K562 (cell line): ENCODE measurements at regions not wholly inside any gene's neighbourhood (a gene's known extent, or its start where the extent isn't known, plus 50 kb on each side); places are given as distances from the start of the nearest gene placed in this dataset.

Experiments
- ATF7 ChIP-seq: fragments of 450-650 bp; IDR thresholded peaks from 2 replicates; pipeline ENCODE4 v1.7.1; 2014; ENCODE audit warnings: mild to moderate bottlenecking, moderate library complexity
- CTCF ChIP-seq, 3 experiments: IDR thresholded peaks in 2 of 3; conservative IDR thresholded peaks in 1 of 3; 2 replicates each; pipeline ENCODE4 v1.5.1; 2011 to 2012; ENCODE audit warnings: low read length in 3 of 3, mild to moderate bottlenecking in 3 of 3, control low read depth in 2 of 3, improper control_type of control experiment in 1 of 3, inconsistent platforms in 1 of 3, low read depth in 1 of 3, mixed read lengths in 1 of 3, moderate library complexity in 1 of 3; ENCODE audit not compliant: insufficient read depth in 2 of 3
- EP400 ChIP-seq: fragments of 450-650 bp; IDR thresholded peaks from 2 replicates; pipeline ENCODE4 v1.6.1; 2017; ENCODE audit warnings: antibody characterized with exemption, mild to moderate bottlenecking, moderate library complexity
- HINFP ChIP-seq: fragments of 450-650 bp; conservative IDR thresholded peaks from 2 replicates; pipeline ENCODE4 v1.6.1; 2016; ENCODE audit warnings: missing genetic modification characterization, low read depth, mild to moderate bottlenecking, control low read depth, missing compliant biosample characterization
- HMGN3 ChIP-seq: IDR thresholded peaks from 2 replicates; pipeline ENCODE4 v1.6.1; 2011; ENCODE audit warnings: borderline replicate concordance, low read depth, mild to moderate bottlenecking, mixed read lengths, low read length; ENCODE audit not compliant: insufficient read length; ENCODE audit errors: extremely low read depth
- HOXB6 ChIP-seq: fragments of 250-450 bp; sonication (Bioruptor Pico); IDR thresholded peaks from 2 replicates; pipeline ENCODE4 v1.5.1; 2022; ENCODE audit warnings: mild to moderate bottlenecking, borderline replicate concordance
- JUN ChIP-seq, 2 experiments: sonication (generic) in 1 of 2; formaldehyde crosslinking in 1 of 2; IDR thresholded peaks; 2 replicates each; pipeline versions ENCODE4 v1.6.1 to v1.8.0; 2012 to 2022; ENCODE audit warnings: borderline replicate concordance in 2 of 2, mild to moderate bottlenecking in 2 of 2, improper control_type of control experiment in 1 of 2, low read depth in 1 of 2, low read length in 1 of 2, missing genetic modification reagents in 1 of 2
- POLR2A ChIP-seq: fragments of 450-650 bp; conservative IDR thresholded peaks from 2 replicates; pipeline ENCODE4 v1.6.1; 2016
- POLR2AphosphoS5 ChIP-seq: IDR thresholded peaks from 2 replicates; pipeline ENCODE4 v1.6.1; 2011; ENCODE audit warnings: mild to moderate bottlenecking, low read depth, low read length, moderate library complexity; ENCODE audit not compliant: control insufficient read depth, insufficient read depth
- RBM22 ChIP-seq: fragments of 200-400 bp; formaldehyde crosslinking; IDR thresholded peaks from 2 replicates; pipeline ENCODE4 v1.6.1; 2018; ENCODE audit warnings: low read length, low read depth; ENCODE audit not compliant: poor library complexity, severe bottlenecking
- SP2 ChIP-seq: IDR thresholded peaks from 2 replicates; pipeline ENCODE4 v1.6.1; 2011; ENCODE audit warnings: mild to moderate bottlenecking, low read depth, low read length, moderate library complexity; ENCODE audit not compliant: poor library complexity, severe bottlenecking; ENCODE audit errors: extremely low read depth
- TSC22D4 ChIP-seq: fragments of 450-650 bp; IDR thresholded peaks from 2 replicates; pipeline ENCODE4 v1.6.1; 2016; ENCODE audit warnings: missing genetic modification characterization, missing biosample characterization, control low read depth
- ZNF644 ChIP-seq: fragments of 200-800 bp; sonication (Bioruptor generic); IDR thresholded peaks from 2 replicates; pipeline ENCODE4 v1.6.1; 2016; ENCODE audit warnings: low read depth, missing genetic modification characterization, missing compliant biosample characterization

- TF ChIP-seq POLR2AphosphoS5 (no peak), TSC22D4 (tag) (no peak), POLR2A (no peak), HINFP (no peak), HMGN3 (no peak), EP400 (no peak), HOXB6 (CRISPR knock-in tag) (no peak), JUN (IDR thresholded peaks at IDR 0.05; ENCODE audit: borderline replicate concordance, low read depth, low read length) (no peak), JUN (CRISPR knock-in tag; IDR thresholded peaks at IDR 0.05; ENCODE audit: borderline replicate concordance) (no peak), SP2 (no peak), ATF7 (no peak), ZNF644 (tag) (no peak), CTCF (IDR thresholded peaks at IDR 0.05 in 2 of 3, conservative IDR thresholded peaks at IDR 0.05 in 1 of 3; ENCODE audit: insufficient read depth in 2 of 3, low read depth in 1 of 3, low read length in 3 of 3) (no peak), RBM22 (no peak)
These were observed 758.3 kb upstream of the ARPP21 start for GRCh38 chr3:34881026-34881425.
